SK-N-SH (cell line): ENCODE measurements at regions not wholly inside any gene's neighbourhood (a gene's known extent, or its start where the extent isn't known, plus 50 kb on each side); places are given as distances from the start of the nearest gene placed in this dataset.
"Not testable (repeated sequence)": the region's sequence is repeated elsewhere in the genome, so short reads cannot be mapped to it uniquely, and the experiment has no call there.

Experiments used
- CTCF ChIA-PET: fragments of 300-600, 350-600 bp; formaldehyde crosslinking; extraction: SDS; loops from one replicate; lab custom pipeline; 2021; lab: Yijun Ruan, JAX
- POLR2A ChIA-PET: fragments of 350-600 bp; sonication (Branson Sonifier 250); formaldehyde crosslinking; extraction: SDS; loops from one replicate; lab custom pipeline; 2020; ENCODE audit warnings: antibody characterized with exemption, inconsistent platforms; lab: Yijun Ruan, JAX
- DNase-seq: peaks from one replicate; pipeline ENCODE4 v3.0.0; 2012
- H2AFZ ChIP-seq: fragments of 200-600 bp; sonication (generic); 2 replicates; pipeline ENCODE4 v1.8.1; 2016; ENCODE audit warnings: antibody characterized with exemption, mild to moderate bottlenecking, low read depth
- H3F3A ChIP-seq: fragments of 200-600 bp; sonication (generic); replicated peaks from 2 replicates; pipeline ENCODE3; 2016; ENCODE audit warnings: antibody characterized with exemption, mild to moderate bottlenecking; ENCODE audit not compliant: insufficient read depth
- H3K27ac ChIP-seq, 2 experiments: fragments of 200-500 bp in 1 of 2; fragments of 200-600 bp in 1 of 2; sonication (Bioruptor generic) in 1 of 2; sonication (generic), shearing (Covaris generic) in 1 of 2; 2 replicates each; pipeline versions ENCODE4 v1.5.1 to v1.6.1; 2014 to 2016; ENCODE audit warnings: low read depth in 2 of 2, inconsistent platforms in 1 of 2, low read length in 1 of 2, mild to moderate bottlenecking in 1 of 2, mixed read lengths in 1 of 2
- H3K27me3 ChIP-seq: fragments of 200-600 bp; sonication (generic), shearing (Covaris generic); 2 replicates; pipeline ENCODE4 v1.6.1; 2016; ENCODE audit warnings: mixed run types; ENCODE audit not compliant: insufficient read depth
- H3K36me3 ChIP-seq, 2 experiments: fragments of 200-500 bp in 1 of 2; fragments of 200-600 bp in 1 of 2; sonication (Bioruptor generic) in 1 of 2; sonication (generic) in 1 of 2; replicated peaks in 1 of 2; 2 replicates each; pipeline versions ENCODE3 to v1.5.1; 2014 to 2016; ENCODE audit warnings: low read length in 1 of 2, mild to moderate bottlenecking in 1 of 2; ENCODE audit not compliant: insufficient read depth in 2 of 2, control insufficient read depth in 1 of 2
- H3K4me1 ChIP-seq, 2 experiments: fragments of 200-500 bp in 1 of 2; fragments of 200-600 bp in 1 of 2; sonication (Bioruptor generic) in 1 of 2; sonication (generic), shearing (Covaris generic) in 1 of 2; 2 replicates each; pipeline versions ENCODE4 v1.5.1 to v1.6.1; 2014 to 2016; ENCODE audit warnings: low read depth in 1 of 2, low read length in 1 of 2, mixed run types in 1 of 2; ENCODE audit not compliant: insufficient read depth in 2 of 2, control insufficient read depth in 1 of 2
- H3K4me2 ChIP-seq: fragments of 200-600 bp; sonication (generic), shearing (Covaris generic); 2 replicates; pipeline ENCODE4 v1.6.1; 2017; ENCODE audit warnings: mixed run types
- H3K4me3 ChIP-seq, 2 experiments: fragments of 200-500 bp in 1 of 2; fragments of 200-600 bp in 1 of 2; sonication (Bioruptor generic) in 1 of 2; sonication (generic), shearing (Covaris generic) in 1 of 2; 2 replicates each; pipeline versions ENCODE4 v1.5.1 to v1.8.1; 2014 to 2016; ENCODE audit warnings: low read depth in 2 of 2, inconsistent platforms in 1 of 2, low read length in 1 of 2, mild to moderate bottlenecking in 1 of 2, mixed read lengths in 1 of 2, moderate library complexity in 1 of 2
- H3K79me2 ChIP-seq: fragments of 200-600 bp; sonication (generic); 2 replicates; pipeline ENCODE4 v1.8.1; 2017; ENCODE audit warnings: mild to moderate bottlenecking; ENCODE audit not compliant: insufficient read depth
- H3K9ac ChIP-seq: fragments of 200-600 bp; sonication (generic); 2 replicates; pipeline ENCODE4 v1.6.1; 2017; ENCODE audit warnings: mixed run types
- H3K9me2 ChIP-seq: fragments of 200-600 bp; sonication (generic); 2 replicates; pipeline ENCODE4 v1.6.1; 2017; ENCODE audit warnings: mixed run types
- H3K9me3 ChIP-seq: fragments of 200-600 bp; sonication (generic); 2 replicates; pipeline ENCODE4 v1.6.1; 2017; ENCODE audit warnings: mixed run types, mild to moderate bottlenecking, moderate library complexity
- H4K20me1 ChIP-seq: fragments of 200-600 bp; sonication (generic); 2 replicates; pipeline ENCODE4 v1.6.1; 2017; ENCODE audit warnings: mild to moderate bottlenecking, mixed run types; ENCODE audit not compliant: insufficient read depth
- WGBS: methylation state at CpG from one replicate; pipeline ENCODE4 v1.1.6; 2017; ENCODE audit warnings: low lambda C conversion rate; 5-methylcytosine and 5-hydroxymethylcytosine counted together

GRCh38 chr16:15207202-15207981 lies 113.3 kb upstream of the RRN3 start:
- POLR2A ChIA-PET, CTCF ChIA-PET, H3K9ac ChIP-seq, H3K27me3 ChIP-seq, H3K4me1 ChIP-seq, H4K20me1 ChIP-seq, H3K79me2 ChIP-seq, H3F3A ChIP-seq, H3K9me3 ChIP-seq, H3K4me2 ChIP-seq, DNase-seq, H2AFZ ChIP-seq, H3K27ac ChIP-seq, H3K9me2 ChIP-seq, H3K4me3 ChIP-seq, H3K36me3 ChIP-seq: not testable (repeated sequence)
- 55% methylated on average over 6 of the region's 10 CpGs for WGBS

- H3K79me2 ChIP-seq, H3K27me3 ChIP-seq, H3K9me2 ChIP-seq, H3K36me3 ChIP-seq, POLR2A ChIA-PET, H2AFZ ChIP-seq, H3K4me3 ChIP-seq, H4K20me1 ChIP-seq, H3F3A ChIP-seq, H3K27ac ChIP-seq, H3K4me1 ChIP-seq, H3K9me3 ChIP-seq, CTCF ChIA-PET, DNase-seq, H3K4me2 ChIP-seq, H3K9ac ChIP-seq: not testable (repeated sequence)
- 19% methylated on average over 9 of the region's 9 CpGs for WGBS
These were observed 112.4 kb upstream of the RRN3 start for GRCh38 chr16:15206439-15206838.

GRCh38 chr16:15205939-15206338 lies 111.9 kb upstream of the RRN3 start:
- H3K4me3 ChIP-seq, H3K9me2 ChIP-seq, DNase-seq, H3K27me3 ChIP-seq, H3K79me2 ChIP-seq, H3K27ac ChIP-seq, H3F3A ChIP-seq, H3K36me3 ChIP-seq, H3K9ac ChIP-seq, H3K9me3 ChIP-seq, H3K4me1 ChIP-seq, POLR2A ChIA-PET, H3K4me2 ChIP-seq, CTCF ChIA-PET, H4K20me1 ChIP-seq, H2AFZ ChIP-seq: not testable (repeated sequence)
- WGBS: 66% methylated on average over 4 of the region's 5 CpGs

GRCh38 chr16:15204571-15204970 lies 110.5 kb upstream of the RRN3 start:
- H3F3A ChIP-seq, H3K27ac ChIP-seq, H3K9me3 ChIP-seq, H3K4me2 ChIP-seq, H4K20me1 ChIP-seq, H2AFZ ChIP-seq, H3K36me3 ChIP-seq, CTCF ChIA-PET, H3K4me3 ChIP-seq, DNase-seq, H3K79me2 ChIP-seq, H3K9me2 ChIP-seq, POLR2A ChIA-PET, H3K27me3 ChIP-seq, H3K4me1 ChIP-seq, H3K9ac ChIP-seq: not testable (repeated sequence)
- 49% methylated on average over 4 of the region's 5 CpGs for WGBS

- H3K4me2 ChIP-seq, H3K27ac ChIP-seq, H3K27me3 ChIP-seq, H3K79me2 ChIP-seq, POLR2A ChIA-PET, H2AFZ ChIP-seq, H3K4me3 ChIP-seq, H4K20me1 ChIP-seq, H3K9ac ChIP-seq, H3K4me1 ChIP-seq, DNase-seq, H3K9me3 ChIP-seq, H3K9me2 ChIP-seq, H3F3A ChIP-seq, CTCF ChIA-PET, H3K36me3 ChIP-seq: not testable (repeated sequence)
- 7% methylated on average over 2 of the region's 2 CpGs for WGBS
These were observed 98.7 kb upstream of the RRN3 start for GRCh38 chr16:15192813-15193212.

- H4K20me1 ChIP-seq, CTCF ChIA-PET, H3K4me2 ChIP-seq, H3K36me3 ChIP-seq, H3K9me2 ChIP-seq, H3K27ac ChIP-seq, H3K4me1 ChIP-seq, H3K4me3 ChIP-seq, POLR2A ChIA-PET, H2AFZ ChIP-seq, H3K79me2 ChIP-seq, H3F3A ChIP-seq, H3K27me3 ChIP-seq, DNase-seq, H3K9me3 ChIP-seq, H3K9ac ChIP-seq: not testable (repeated sequence)
- 78% methylated on average over 1 of the region's 2 CpGs for WGBS
These were observed 98.1 kb upstream of the RRN3 start for GRCh38 chr16:15192197-15192596.
